Ovary (tissue), 3 donors: ENCODE measurements at regions not wholly inside any gene's neighbourhood (a gene's known extent, or its start where the extent isn't known, plus 50 kb on each side); places are given as distances from the start of the nearest gene placed in this dataset.

Source experiments
- EP300 ChIP-seq: sonication (generic); formaldehyde crosslinking; IDR thresholded peaks from one replicate; pipeline ENCODE4 v1.6.1; 2017; ENCODE audit warnings: antibody characterized with exemption
- TF ChIP-seq, protein P1 (sequence below), 3 donors: fragments of 450-650 bp in 2 of 3; fragments of 200-600 bp in 1 of 3; IDR thresholded peaks; one replicate each; pipeline versions ENCODE4 v1.5.1 to v1.8.0; 2016 to 2022; ENCODE audit warnings: antibody characterized with exemption in 3 of 3, mild to moderate bottlenecking in 1 of 3
- donor health status: DM: no; HTN: no; CAD: no.

DNA sequence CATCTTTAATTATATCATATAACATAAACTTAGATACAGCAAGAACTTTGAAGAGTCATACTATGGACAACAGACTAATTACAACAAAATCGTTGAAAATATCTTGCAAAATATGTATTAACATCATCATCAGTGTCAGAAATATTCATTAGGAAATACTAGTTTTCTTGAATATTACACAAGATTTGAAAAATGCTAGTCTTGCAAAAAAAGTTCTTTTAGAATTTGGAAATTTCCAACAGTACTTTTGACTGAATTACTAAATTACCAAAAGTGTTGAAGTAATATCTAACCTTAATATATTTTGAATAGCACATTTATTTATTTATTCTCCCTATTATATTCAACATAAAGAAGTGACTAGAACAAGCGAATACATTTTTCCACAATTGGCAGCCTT lies 1224.8 kb upstream of the EYS start:
- no peak for TF ChIP-seq EP300
- TF ChIP-seq, protein P1, sequence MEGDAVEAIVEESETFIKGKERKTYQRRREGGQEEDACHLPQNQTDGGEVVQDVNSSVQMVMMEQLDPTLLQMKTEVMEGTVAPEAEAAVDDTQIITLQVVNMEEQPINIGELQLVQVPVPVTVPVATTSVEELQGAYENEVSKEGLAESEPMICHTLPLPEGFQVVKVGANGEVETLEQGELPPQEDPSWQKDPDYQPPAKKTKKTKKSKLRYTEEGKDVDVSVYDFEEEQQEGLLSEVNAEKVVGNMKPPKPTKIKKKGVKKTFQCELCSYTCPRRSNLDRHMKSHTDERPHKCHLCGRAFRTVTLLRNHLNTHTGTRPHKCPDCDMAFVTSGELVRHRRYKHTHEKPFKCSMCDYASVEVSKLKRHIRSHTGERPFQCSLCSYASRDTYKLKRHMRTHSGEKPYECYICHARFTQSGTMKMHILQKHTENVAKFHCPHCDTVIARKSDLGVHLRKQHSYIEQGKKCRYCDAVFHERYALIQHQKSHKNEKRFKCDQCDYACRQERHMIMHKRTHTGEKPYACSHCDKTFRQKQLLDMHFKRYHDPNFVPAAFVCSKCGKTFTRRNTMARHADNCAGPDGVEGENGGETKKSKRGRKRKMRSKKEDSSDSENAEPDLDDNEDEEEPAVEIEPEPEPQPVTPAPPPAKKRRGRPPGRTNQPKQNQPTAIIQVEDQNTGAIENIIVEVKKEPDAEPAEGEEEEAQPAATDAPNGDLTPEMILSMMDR (IDR thresholded peaks at IDR 0.05): no peak
